Upper lobe of left lung (tissue), 6 donors: ENCODE measurements at regions not wholly inside any gene's neighbourhood (a gene's known extent, or its start where the extent isn't known, plus 50 kb on each side); places are given as distances from the start of the nearest gene placed in this dataset.
"Not testable (repeated sequence)": the region's sequence is repeated elsewhere in the genome, so short reads cannot be mapped to it uniquely, and the experiment has no call there.

Source experiments
- ATAC-seq, 2 donors: fragments of 200-7000 bp; cut with Tn5 transposase; one replicate each; pipeline ENCODE4 v1.9.1; 2022; ENCODE audit warnings: mild to moderate bottlenecking in 2 of 2, moderate library complexity in 2 of 2; ENCODE audit not compliant: low FRiP score in 2 of 2
- DNase-seq, 2 donors: peaks; one replicate each; pipeline ENCODE4 v3.0.0-alpha.2; 2019 to 2020
- H3K27ac ChIP-seq, 4 donors: fragments of 200-600 bp; sonication (generic); one replicate each; pipeline ENCODE4 v1.5.1; 2016 to 2019
- H3K27me3 ChIP-seq, 4 donors: fragments of 200-600 bp; sonication (generic); one replicate each; pipeline ENCODE4 v1.5.1; 2017 to 2019
- H3K36me3 ChIP-seq, 4 donors: fragments of 200-600 bp; sonication (generic); one replicate each; pipeline ENCODE4 v1.5.1; 2016 to 2019
- H3K4me1 ChIP-seq, 4 donors: fragments of 200-600 bp; sonication (generic); one replicate each; pipeline ENCODE4 v1.5.1; 2018 to 2019
- H3K4me3 ChIP-seq, 4 donors: fragments of 200-600 bp; sonication (generic); one replicate each; pipeline ENCODE4 v1.5.1; 2017 to 2019; ENCODE audit warnings: mild to moderate bottlenecking in 2 of 4, moderate library complexity in 1 of 4
- H3K9me3 ChIP-seq, 4 donors: fragments of 200-600 bp; sonication (generic); one replicate each; pipeline ENCODE4 v1.5.1; 2018 to 2019
- EP300 ChIP-seq, 4 donors: sonication (generic); formaldehyde crosslinking; IDR thresholded peaks; one replicate each; pipeline ENCODE4 v1.5.1; 2017; ENCODE audit warnings: antibody characterized with exemption in 4 of 4, control low read depth in 2 of 4
- POLR2A ChIP-seq, 4 donors: fragments of 450-650 bp; IDR thresholded peaks; one replicate each; pipeline ENCODE4 v1.5.1; 2016 to 2017; ENCODE audit warnings: antibody characterized with exemption in 4 of 4, mild to moderate bottlenecking in 2 of 4
- POLR2AphosphoS5 ChIP-seq, 2 donors: sonication (generic); formaldehyde crosslinking; IDR thresholded peaks; one replicate each; pipeline ENCODE4 v1.5.1; 2017; ENCODE audit warnings: antibody characterized with exemption in 2 of 2
- WGBS, 2 donors: methylation state at CpG; one replicate each; pipeline ENCODE4 v1.1.5; 2017 to 2018; 5-methylcytosine and 5-hydroxymethylcytosine counted together
- TF ChIP-seq, protein P1 (sequence below), 6 experiments: fragments of 450-650 bp in 4 of 6; fragments of 200-600 bp in 2 of 6; sonication (generic) in 2 of 6; IDR thresholded peaks; one replicate each; pipeline ENCODE4 v1.5.1; 2016 to 2019; ENCODE audit warnings: antibody characterized with exemption in 6 of 6
- donor health status: DM: no; HTN: no; CAD: no; lungs with moderate emphysema.
- donor health status: DM: no; HTN: yes; CAD: no; lungs with severe emphysema.

DNA sequence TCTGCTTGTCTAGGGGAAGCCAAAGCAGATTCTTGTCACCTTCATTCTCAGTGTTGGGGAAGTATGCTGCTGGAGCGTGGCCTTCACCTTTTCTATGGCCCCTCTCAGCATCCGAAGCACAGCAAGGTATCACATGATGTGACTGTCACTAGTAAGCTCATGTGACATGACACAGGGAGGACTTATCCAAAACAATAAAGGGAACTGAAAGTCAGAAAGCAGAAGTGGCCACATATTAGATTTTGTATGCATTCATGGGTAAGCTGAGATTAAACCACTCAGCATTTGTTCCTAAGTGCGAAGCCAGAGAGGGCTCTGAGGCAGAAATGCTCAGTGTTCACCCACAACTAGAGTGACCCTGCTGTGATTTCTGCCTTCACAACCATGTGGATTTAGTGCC lies 72.8 kb upstream of the PCDH8 start:
- DNase-seq, result no peak

DNA sequence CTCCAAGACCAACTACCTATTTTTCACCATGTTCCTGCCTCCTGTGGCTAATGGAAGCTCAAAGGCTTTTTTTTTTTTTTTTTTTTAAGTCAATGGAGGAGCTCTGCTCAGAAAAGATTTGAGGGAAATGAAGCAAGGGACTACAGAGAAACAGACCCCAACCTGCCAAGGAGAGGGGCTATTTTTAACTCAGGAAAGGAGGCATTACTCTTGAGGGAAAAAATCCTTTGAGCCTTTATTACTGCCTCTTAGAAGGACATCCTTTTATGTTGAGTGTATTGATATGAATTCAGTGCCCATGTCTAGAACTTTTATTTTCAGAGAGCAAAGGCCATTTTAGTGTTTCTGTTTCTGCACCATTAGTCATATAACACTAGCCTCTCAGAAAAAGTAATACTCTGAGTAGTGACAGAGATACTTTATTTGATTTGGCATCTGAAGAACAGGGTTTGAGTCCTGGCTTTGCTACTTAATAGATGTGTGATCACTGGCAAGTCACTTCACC lies 68.1 kb upstream of the PCDH8 start:
- ATAC-seq, result no peak

More for the DNA sequence above, 72.8 kb upstream of the PCDH8 start:
- H3K4me1 ChIP-seq, result no peaks in the 10 kb centered on the region
- TF ChIP-seq EP300 (IDR thresholded peaks at IDR 0.05) (no peak), POLR2AphosphoS5 (IDR thresholded peaks at IDR 0.05) (no peak), POLR2A (IDR thresholded peaks at IDR 0.05) (no peak)
- TF ChIP-seq, protein P1, sequence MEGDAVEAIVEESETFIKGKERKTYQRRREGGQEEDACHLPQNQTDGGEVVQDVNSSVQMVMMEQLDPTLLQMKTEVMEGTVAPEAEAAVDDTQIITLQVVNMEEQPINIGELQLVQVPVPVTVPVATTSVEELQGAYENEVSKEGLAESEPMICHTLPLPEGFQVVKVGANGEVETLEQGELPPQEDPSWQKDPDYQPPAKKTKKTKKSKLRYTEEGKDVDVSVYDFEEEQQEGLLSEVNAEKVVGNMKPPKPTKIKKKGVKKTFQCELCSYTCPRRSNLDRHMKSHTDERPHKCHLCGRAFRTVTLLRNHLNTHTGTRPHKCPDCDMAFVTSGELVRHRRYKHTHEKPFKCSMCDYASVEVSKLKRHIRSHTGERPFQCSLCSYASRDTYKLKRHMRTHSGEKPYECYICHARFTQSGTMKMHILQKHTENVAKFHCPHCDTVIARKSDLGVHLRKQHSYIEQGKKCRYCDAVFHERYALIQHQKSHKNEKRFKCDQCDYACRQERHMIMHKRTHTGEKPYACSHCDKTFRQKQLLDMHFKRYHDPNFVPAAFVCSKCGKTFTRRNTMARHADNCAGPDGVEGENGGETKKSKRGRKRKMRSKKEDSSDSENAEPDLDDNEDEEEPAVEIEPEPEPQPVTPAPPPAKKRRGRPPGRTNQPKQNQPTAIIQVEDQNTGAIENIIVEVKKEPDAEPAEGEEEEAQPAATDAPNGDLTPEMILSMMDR (IDR thresholded peaks at IDR 0.05), result no peak
- H3K36me3 ChIP-seq, result no peaks in the 10 kb centered on the region
- no peak overlapping the region for H3K4me3 ChIP-seq
- H3K27me3 ChIP-seq, result no peaks in the 10 kb centered on the region
- ATAC-seq, result peak in 1 of 2 donors; percentile 78
- H3K9me3 ChIP-seq, result no peaks in the 10 kb centered on the region
- no peak overlapping the region for H3K27ac ChIP-seq
- 54 to 69% methylated on average over 3 of the region's 3 CpGs for WGBS, 2 donors

GRCh38 chr13:52911340-52911739 lies 62.9 kb upstream of the PCDH8 start:
- no peak overlapping the region for H3K4me3 ChIP-seq
- DNase-seq (no peak), ATAC-seq (no peak)
- 70 to 88% methylated on average over 2 of the region's 2 CpGs for WGBS, 2 donors
- no peak overlapping the region for H3K27ac ChIP-seq
- no peaks in the 10 kb centered on the region for H3K36me3 ChIP-seq
- peaks cover 0 to 4% (median 0%) of the 10 kb centered on the region in 4 donors for H3K27me3 ChIP-seq
- TF ChIP-seq, protein P1 (IDR thresholded peaks at IDR 0.05), result no peak
- TF ChIP-seq POLR2A (IDR thresholded peaks at IDR 0.05) (no peak), POLR2AphosphoS5 (IDR thresholded peaks at IDR 0.05) (no peak), EP300 (IDR thresholded peaks at IDR 0.05) (no peak)
- H3K4me1 ChIP-seq, result no peaks in the 10 kb centered on the region
- no peaks in the 10 kb centered on the region for H3K9me3 ChIP-seq

More for the DNA sequence above, 68.1 kb upstream of the PCDH8 start:
- TF ChIP-seq, protein P1 (IDR thresholded peaks at IDR 0.05), result no peak
- TF ChIP-seq POLR2AphosphoS5 (IDR thresholded peaks at IDR 0.05), result no peak
- no peak for TF ChIP-seq EP300 (IDR thresholded peaks at IDR 0.05)
- TF ChIP-seq POLR2A (IDR thresholded peaks at IDR 0.05), result no peak
- Histone ChIP-seq H3K27me3 (no peaks in the 10 kb centered on the region), H3K4me1 (no peaks in the 10 kb centered on the region), H3K27ac (no peak overlapping the region), H3K4me3 (no peak overlapping the region), H3K9me3 (no peaks in the 10 kb centered on the region), H3K36me3 (no peaks in the 10 kb centered on the region)
- DNase-seq, result no peak

DNA sequence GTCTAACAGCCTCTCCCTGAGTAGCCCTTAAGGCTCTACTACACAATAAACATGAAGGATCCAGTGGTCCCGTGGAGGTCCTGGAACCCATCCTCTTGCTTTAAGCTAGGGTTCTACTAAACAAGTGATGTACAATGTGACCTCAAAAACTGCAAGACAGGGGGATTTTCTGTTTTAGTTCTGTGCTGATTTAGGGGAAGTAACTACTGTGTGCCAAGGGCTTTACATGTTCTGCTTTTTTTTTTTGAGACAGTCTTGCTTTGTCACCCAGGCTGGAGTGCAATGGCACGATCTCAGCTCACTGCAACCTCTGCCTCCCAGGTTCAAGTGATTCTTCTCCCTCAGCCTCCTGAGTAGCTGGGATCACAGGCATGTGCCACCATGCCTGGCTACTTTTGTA lies 61.9 kb upstream of the PCDH8 start:
- 33 to 78% methylated on average over 2 of the region's 2 CpGs for WGBS, 2 donors
- H3K36me3 ChIP-seq, DNase-seq, H3K27me3 ChIP-seq, H3K27ac ChIP-seq, H3K4me1 ChIP-seq, H3K9me3 ChIP-seq, H3K4me3 ChIP-seq: not testable (repeated sequence)
- peak in 1 of 2 donors; percentile 66 for ATAC-seq

GRCh38 chr13:52906122-52906903 lies 57.9 kb upstream of the PCDH8 start:
- no peaks in the 10 kb centered on the region for H3K9me3 ChIP-seq
- TF ChIP-seq POLR2AphosphoS5 (IDR thresholded peaks at IDR 0.05), result no peak
- no peak for TF ChIP-seq EP300 (IDR thresholded peaks at IDR 0.05)
- TF ChIP-seq POLR2A (IDR thresholded peaks at IDR 0.05), result no peak
- TF ChIP-seq, protein P1 (IDR thresholded peaks at IDR 0.05), result no peak
- H3K27ac ChIP-seq, result no peak overlapping the region
- ATAC-seq (no peak), DNase-seq (no peak)
- no peak overlapping the region for H3K4me3 ChIP-seq
- H3K4me1 ChIP-seq, result no peaks in the 10 kb centered on the region
- peaks cover 0 to 5% (median 0%) of the 10 kb centered on the region in 4 donors for H3K27me3 ChIP-seq
- 28 to 42% methylated on average over 17 to 20 of the region's 20 CpGs for WGBS, 2 donors
- H3K36me3 ChIP-seq, result no peaks in the 10 kb centered on the region
